ENCODE measurements at regions not wholly inside any gene's neighbourhood (a gene's known extent, or its start where the extent isn't known, plus 50 kb on each side); places are given as distances from the start of the nearest gene placed in this dataset.
"Not testable (repeated sequence)": the region's sequence is repeated elsewhere in the genome, so short reads cannot be mapped to it uniquely, and the experiment has no call there.

- Mint-ChIP-seq H3K27ac (no peak overlapping the region), H3K9me3 (peaks cover 4% of the 10 kb centered on the region), H3K4me3 (no peak overlapping the region), H3K4me1 (ENCODE audit: low read depth) (no peaks in the 10 kb centered on the region), H3K36me3 (ENCODE audit: low read depth) (no peaks in the 10 kb centered on the region), H3K27me3 (ENCODE audit: insufficient read depth) (no peaks in the 10 kb centered on the region)
- DNase-seq (ENCODE audit: low spot score) = no peak
- intact Hi-C loops (cut with micrococcal nuclease) = no loop called here
These were observed 365.5 kb downstream of the KCNN2 start for GRCh38 chr5:114727358-114727757.

GRCh38 chr5:114726131-114726530 is 364.3 kb downstream of the KCNN2 start:
- Mint-ChIP-seq H3K4me3 (no peak overlapping the region), H3K27me3 (ENCODE audit: insufficient read depth) (no peaks in the 10 kb centered on the region), H3K27ac (no peak overlapping the region), H3K4me1 (ENCODE audit: low read depth) (no peaks in the 10 kb centered on the region), H3K9me3 (peaks cover 4% of the 10 kb centered on the region), H3K36me3 (ENCODE audit: low read depth) (no peaks in the 10 kb centered on the region)
- DNase-seq (ENCODE audit: low spot score) = no peak
- intact Hi-C loops (cut with micrococcal nuclease) = no loop called here

- Mint-ChIP-seq H3K27me3 (ENCODE audit: insufficient read depth) (no peaks in the 10 kb centered on the region), H3K4me1 (ENCODE audit: low read depth) (no peaks in the 10 kb centered on the region), H3K9me3 (peaks cover 4% of the 10 kb centered on the region), H3K36me3 (ENCODE audit: low read depth) (no peaks in the 10 kb centered on the region), H3K27ac (no peak overlapping the region), H3K4me3 (no peak overlapping the region)
- intact Hi-C loops (cut with micrococcal nuclease) = no loop called here
- no peak for DNase-seq (ENCODE audit: low spot score)
These were observed 357.4 kb downstream of the KCNN2 start for GRCh38 chr5:114719268-114719667.

- Mint-ChIP-seq H3K27ac (no peak overlapping the region), H3K4me3 (no peak overlapping the region), H3K27me3 (ENCODE audit: insufficient read depth) (no peaks in the 10 kb centered on the region), H3K9me3 (peaks cover 4% of the 10 kb centered on the region), H3K36me3 (ENCODE audit: low read depth) (no peaks in the 10 kb centered on the region), H3K4me1 (ENCODE audit: low read depth) (no peaks in the 10 kb centered on the region)
- no peak for DNase-seq (ENCODE audit: low spot score)
- intact Hi-C loops (cut with micrococcal nuclease) = no loop called here
These were observed 355.1 kb downstream of the KCNN2 start for GRCh38 chr5:114716955-114717354.

GRCh38 chr5:114704225-114704893 is 342.5 kb downstream of the KCNN2 start:
- H3K36me3 Mint-ChIP-seq (ENCODE audit: low read depth); H3K27ac Mint-ChIP-seq; H3K9me3 Mint-ChIP-seq; intact Hi-C loops (cut with micrococcal nuclease); H3K4me1 Mint-ChIP-seq (ENCODE audit: low read depth); H3K27me3 Mint-ChIP-seq (ENCODE audit: insufficient read depth); DNase-seq (ENCODE audit: low spot score); H3K4me3 Mint-ChIP-seq: not testable (repeated sequence)

- intact Hi-C loops (cut with micrococcal nuclease) = no loop called here
These were observed 340.9 kb downstream of the KCNN2 start for GRCh38 chr5:114702731-114703130.

GRCh38 chr5:114702136-114702535 is 340.3 kb downstream of the KCNN2 start:
- no peaks in the 10 kb centered on the region for H3K4me1 Mint-ChIP-seq (ENCODE audit: low read depth)

More at GRCh38 chr5:114702731-114703130, 340.9 kb downstream of the KCNN2 start:
- Mint-ChIP-seq H3K4me3 (no peak overlapping the region), H3K27ac (no peak overlapping the region), H3K4me1 (ENCODE audit: low read depth) (no peaks in the 10 kb centered on the region), H3K9me3 (no peaks in the 10 kb centered on the region), H3K27me3 (ENCODE audit: insufficient read depth) (no peaks in the 10 kb centered on the region), H3K36me3 (ENCODE audit: low read depth) (no peaks in the 10 kb centered on the region)
- no peak for DNase-seq (ENCODE audit: low spot score)

GRCh38 chr5:114700823-114701222 is 339.0 kb downstream of the KCNN2 start:
- no peaks in the 10 kb centered on the region for H3K4me1 Mint-ChIP-seq (ENCODE audit: low read depth)
- no peaks in the 10 kb centered on the region for H3K9me3 Mint-ChIP-seq
- DNase-seq (ENCODE audit: low spot score) = no peak
- no peak overlapping the region for H3K4me3 Mint-ChIP-seq
- H3K36me3 Mint-ChIP-seq (ENCODE audit: low read depth) = no peaks in the 10 kb centered on the region
- no peak overlapping the region for H3K27ac Mint-ChIP-seq
- intact Hi-C loops (cut with micrococcal nuclease) = no loop called here
- no peaks in the 10 kb centered on the region for H3K27me3 Mint-ChIP-seq (ENCODE audit: insufficient read depth)

More at GRCh38 chr5:114702136-114702535, 340.3 kb downstream of the KCNN2 start:
- Mint-ChIP-seq H3K27me3 (ENCODE audit: insufficient read depth) (no peaks in the 10 kb centered on the region), H3K27ac (no peak overlapping the region), H3K9me3 (no peaks in the 10 kb centered on the region), H3K4me3 (no peak overlapping the region), H3K36me3 (ENCODE audit: low read depth) (no peaks in the 10 kb centered on the region)
- no peak for DNase-seq (ENCODE audit: low spot score)
- intact Hi-C loops (cut with micrococcal nuclease) = no loop called here

- Mint-ChIP-seq H3K36me3 (ENCODE audit: low read depth) (no peaks in the 10 kb centered on the region), H3K27ac (no peak overlapping the region), H3K9me3 (no peaks in the 10 kb centered on the region), H3K27me3 (ENCODE audit: insufficient read depth) (no peaks in the 10 kb centered on the region), H3K4me3 (no peak overlapping the region), H3K4me1 (ENCODE audit: low read depth) (no peaks in the 10 kb centered on the region)
- intact Hi-C loops (cut with micrococcal nuclease) = no loop called here
- DNase-seq (ENCODE audit: low spot score) = no peak
These were observed 333.5 kb downstream of the KCNN2 start for GRCh38 chr5:114695292-114695904.

- Mint-ChIP-seq H3K36me3 (ENCODE audit: low read depth) (no peaks in the 10 kb centered on the region), H3K4me3 (no peak overlapping the region), H3K27me3 (ENCODE audit: insufficient read depth) (no peaks in the 10 kb centered on the region), H3K4me1 (ENCODE audit: low read depth) (no peaks in the 10 kb centered on the region), H3K27ac (no peak overlapping the region), H3K9me3 (no peaks in the 10 kb centered on the region)
- DNase-seq (ENCODE audit: low spot score) = no peak
- intact Hi-C loops (cut with micrococcal nuclease) = no loop called here
These were observed 324.5 kb downstream of the KCNN2 start for GRCh38 chr5:114686356-114686755.

GRCh38 chr5:114678778-114679177 is 316.9 kb downstream of the KCNN2 start:
- no peaks in the 10 kb centered on the region for H3K36me3 Mint-ChIP-seq (ENCODE audit: low read depth)
- no peaks in the 10 kb centered on the region for H3K4me1 Mint-ChIP-seq (ENCODE audit: low read depth)
- no peaks in the 10 kb centered on the region for H3K9me3 Mint-ChIP-seq
- intact Hi-C loops (cut with micrococcal nuclease) = no loop called here
- H3K27ac Mint-ChIP-seq = no peak overlapping the region
- DNase-seq (ENCODE audit: low spot score) = no peak
- H3K4me3 Mint-ChIP-seq = no peak overlapping the region
- H3K27me3 Mint-ChIP-seq (ENCODE audit: insufficient read depth) = no peaks in the 10 kb centered on the region

GRCh38 chr5:114665551-114665950 is 303.7 kb downstream of the KCNN2 start:
- no peak overlapping the region for H3K27ac Mint-ChIP-seq
- no peaks in the 10 kb centered on the region for H3K27me3 Mint-ChIP-seq (ENCODE audit: insufficient read depth)
- H3K4me1 Mint-ChIP-seq (ENCODE audit: low read depth) = no peaks in the 10 kb centered on the region
- DNase-seq (ENCODE audit: low spot score) = no peak
- no peaks in the 10 kb centered on the region for H3K9me3 Mint-ChIP-seq
- no peaks in the 10 kb centered on the region for H3K36me3 Mint-ChIP-seq (ENCODE audit: low read depth)
- intact Hi-C loops (cut with micrococcal nuclease) = no loop called here
- H3K4me3 Mint-ChIP-seq = no peak overlapping the region

GRCh38 chr5:114660791-114661190 is 298.9 kb downstream of the KCNN2 start:
- Mint-ChIP-seq H3K9me3 (no peaks in the 10 kb centered on the region), H3K27ac (no peak overlapping the region), H3K27me3 (ENCODE audit: insufficient read depth) (no peaks in the 10 kb centered on the region), H3K4me1 (ENCODE audit: low read depth) (no peaks in the 10 kb centered on the region), H3K4me3 (no peak overlapping the region), H3K36me3 (ENCODE audit: low read depth) (no peaks in the 10 kb centered on the region)
- intact Hi-C loops (cut with micrococcal nuclease) = no loop called here
- no peak for DNase-seq (ENCODE audit: low spot score)

- H3K4me3 Mint-ChIP-seq = no peak overlapping the region
- no peaks in the 10 kb centered on the region for H3K27me3 Mint-ChIP-seq (ENCODE audit: insufficient read depth)
- no peak overlapping the region for H3K27ac Mint-ChIP-seq
- intact Hi-C loops (cut with micrococcal nuclease) = no loop called here
- H3K9me3 Mint-ChIP-seq = no peaks in the 10 kb centered on the region
- DNase-seq (ENCODE audit: low spot score) = no peak
- H3K4me1 Mint-ChIP-seq (ENCODE audit: low read depth) = no peaks in the 10 kb centered on the region
- no peaks in the 10 kb centered on the region for H3K36me3 Mint-ChIP-seq (ENCODE audit: low read depth)
These were observed 296.3 kb downstream of the KCNN2 start for GRCh38 chr5:114658194-114658593.
